GM19438 (cell line): ENCODE measurements at regions not wholly inside any gene's neighbourhood (a gene's known extent, or its start where the extent isn't known, plus 50 kb on each side); places are given as distances from the start of the nearest gene placed in this dataset.

Experiments
- ATAC-seq: cut with Tn5 transposase; IDR thresholded peaks from one replicate; pipeline ENCODE4 v1.9.1; 2021; ENCODE audit warnings: low read depth; ENCODE audit not compliant: unreplicated experiment

- no peak for ATAC-seq
Measured at GRCh38 chr2:65722028-65722778, 289.8 kb upstream of the SPRED2 start.

- no peak for ATAC-seq
Measured at GRCh38 chr2:65716698-65717097, 284.3 kb upstream of the SPRED2 start.

- no peak for ATAC-seq
Measured at GRCh38 chr2:65715323-65715722, 282.9 kb upstream of the SPRED2 start.

- no peak for ATAC-seq
Measured at GRCh38 chr2:65714866-65715265, 282.5 kb upstream of the SPRED2 start.

- no peak for ATAC-seq
Measured at GRCh38 chr2:65711863-65712262, 279.5 kb upstream of the SPRED2 start.

- no peak for ATAC-seq
Measured at GRCh38 chr2:65710779-65711295, 278.4 kb upstream of the SPRED2 start.

- ATAC-seq, result no peak
Measured at GRCh38 chr2:65710356-65710755, 278.0 kb upstream of the SPRED2 start.

DNA sequence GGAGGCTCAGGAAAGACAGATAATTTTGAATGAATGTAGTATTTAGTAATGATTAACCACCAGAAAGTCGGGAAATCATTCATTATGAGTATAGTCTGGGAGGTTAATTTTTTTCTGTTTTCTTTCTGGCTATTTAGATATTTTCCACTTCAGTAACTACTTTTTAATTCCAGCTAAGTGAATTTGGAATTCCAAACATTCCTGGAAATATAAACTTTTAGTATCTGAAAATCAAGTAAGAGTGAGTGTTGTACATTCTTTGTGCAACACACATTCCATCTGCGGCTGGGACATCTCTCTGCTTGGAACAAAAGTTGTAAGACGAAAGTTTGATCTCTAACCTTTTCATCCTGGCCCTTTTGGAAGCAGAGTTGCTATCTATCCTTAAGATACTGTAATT is 275.7 kb upstream of the SPRED2 start:
- ATAC-seq, result no peak

DNA sequence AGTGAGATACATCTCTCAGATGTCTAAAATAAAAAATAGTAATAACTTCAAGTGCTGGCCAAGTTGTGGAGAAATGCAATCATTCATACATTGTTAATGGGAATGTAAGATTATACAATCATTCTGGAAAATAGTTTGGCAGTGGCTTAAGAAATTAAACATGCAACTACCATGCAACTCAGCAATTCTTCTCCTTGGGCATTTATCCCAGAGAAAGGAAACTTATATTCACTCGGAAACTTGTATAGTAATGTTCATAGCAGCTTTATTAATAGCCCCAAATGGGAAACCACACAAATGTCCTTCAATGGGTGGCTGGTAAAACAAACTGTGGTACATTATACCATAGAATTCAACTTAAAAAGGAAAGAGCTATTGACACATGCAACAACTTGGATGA is 274.0 kb upstream of the SPRED2 start:
- no peak for ATAC-seq

- ATAC-seq, result no peak
Measured at GRCh38 chr2:65701191-65701590, 268.8 kb upstream of the SPRED2 start.

DNA sequence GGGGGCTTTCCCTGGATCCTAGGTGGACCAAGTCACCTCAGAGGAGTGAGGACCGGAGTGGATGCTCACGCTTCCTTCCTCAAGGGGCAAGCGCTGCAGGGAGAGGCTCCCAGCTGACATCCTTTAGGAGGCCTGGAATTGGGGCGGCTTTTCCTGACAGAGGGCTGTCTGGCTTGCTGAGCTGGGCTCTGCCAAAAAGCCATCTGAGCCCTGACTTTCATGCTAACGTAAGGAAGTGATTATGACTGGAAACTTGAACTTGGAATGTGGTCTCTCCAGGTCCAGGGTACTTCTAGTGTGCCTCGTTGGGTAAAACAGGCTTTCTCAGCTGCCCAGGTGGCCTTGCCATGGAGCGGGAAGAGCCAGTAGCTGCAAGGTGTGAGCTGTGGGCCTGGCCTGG is 268.3 kb upstream of the SPRED2 start:
- no peak for ATAC-seq

DNA sequence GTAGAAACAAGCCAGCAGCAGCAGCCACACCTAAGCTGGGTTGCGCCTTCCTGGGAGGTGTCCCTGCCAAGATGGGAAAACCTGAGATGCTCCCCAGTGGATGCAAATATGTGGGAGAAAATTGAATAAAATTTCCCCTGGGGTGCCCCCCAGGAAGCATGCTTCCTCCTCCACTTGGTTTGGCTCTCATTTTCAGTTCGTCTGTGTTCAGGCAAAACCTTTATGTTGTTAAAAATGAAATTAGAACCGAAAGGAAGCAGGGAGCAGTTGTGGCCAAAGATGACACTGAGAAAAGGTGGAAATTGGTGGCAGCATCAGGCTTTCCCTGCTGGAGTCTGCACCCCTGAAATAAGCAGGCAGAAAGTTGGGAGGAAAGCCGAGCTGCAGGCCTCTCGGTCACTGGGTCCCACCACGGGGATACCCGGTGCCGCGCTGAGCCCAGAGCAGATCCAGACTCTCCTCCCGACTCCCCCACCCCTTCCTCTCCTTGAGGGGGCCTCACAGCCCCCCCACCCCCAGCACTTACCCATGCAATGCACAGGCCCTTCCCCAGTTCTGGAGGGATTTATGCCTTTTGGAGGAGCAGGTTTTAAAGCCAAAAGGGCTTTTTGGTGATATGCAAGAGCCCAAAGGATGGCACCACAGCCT is 267.7 kb upstream of the SPRED2 start:
- ATAC-seq, result no peak

- no peak for ATAC-seq
Measured at GRCh38 chr2:65691816-65692215, 259.4 kb upstream of the SPRED2 start.

DNA sequence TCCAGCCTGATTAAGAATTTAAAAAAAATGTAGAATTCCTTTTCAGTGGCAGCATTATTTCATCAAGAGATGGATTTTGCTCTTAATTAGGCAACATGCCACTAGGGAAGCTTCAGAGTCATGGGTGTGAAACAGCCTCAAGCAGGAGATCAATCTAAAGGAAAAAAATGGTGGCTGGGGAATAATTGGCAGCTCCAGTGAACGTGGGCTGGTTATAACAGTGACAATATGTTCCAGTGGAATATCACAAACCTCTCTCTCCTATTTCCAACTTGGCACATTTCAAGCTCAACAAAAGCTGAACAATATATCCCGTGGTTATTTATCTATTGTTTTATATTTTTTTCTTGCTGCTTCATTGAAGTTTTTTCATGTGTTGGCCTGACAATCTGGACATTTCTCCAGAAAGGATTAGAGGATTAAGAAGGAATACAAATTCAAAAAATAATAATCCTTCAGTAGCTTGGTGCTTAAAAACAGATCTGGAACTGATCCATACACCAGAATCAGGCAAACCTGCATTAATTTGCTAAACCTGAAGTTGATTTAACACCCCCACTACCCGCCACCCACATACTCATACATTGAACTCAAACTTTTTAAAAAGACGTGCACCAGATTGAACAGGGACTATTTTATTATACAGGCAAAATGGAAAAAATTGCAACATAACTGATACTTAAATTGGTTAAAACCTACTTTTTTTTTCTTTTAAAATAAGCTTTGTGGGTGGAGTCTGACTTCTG is 255.9 kb upstream of the SPRED2 start:
- ATAC-seq, result no peak

GRCh38 chr2:65687614-65688013 is 255.2 kb upstream of the SPRED2 start:
- ATAC-seq, result no peak

DNA sequence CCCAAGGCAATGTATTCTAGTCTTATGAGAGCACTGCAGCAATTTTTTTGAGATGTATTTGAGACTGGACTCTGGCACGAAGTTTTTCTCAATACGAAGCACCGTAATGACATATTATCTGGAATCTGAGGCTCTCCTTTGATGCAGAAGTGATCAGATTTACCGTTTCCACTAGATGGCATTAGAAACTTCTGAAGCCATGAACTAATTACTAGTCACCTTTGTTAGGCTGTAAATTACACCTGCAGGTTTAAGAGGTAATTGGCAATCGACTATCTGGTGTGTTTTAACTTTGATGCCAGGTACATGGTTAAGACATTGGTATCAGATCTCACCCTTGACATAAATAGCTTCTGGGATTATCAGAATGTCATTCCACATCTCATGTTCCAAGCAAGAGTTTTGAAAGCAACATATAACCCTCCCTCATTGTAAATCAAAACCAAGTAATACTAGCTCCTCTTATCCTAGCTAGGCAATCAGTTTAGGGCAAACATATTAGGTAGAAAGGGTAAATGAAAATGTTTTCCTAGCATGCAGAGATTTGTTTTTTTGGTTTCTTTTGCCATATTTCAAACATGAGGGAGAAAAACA is 254.6 kb upstream of the SPRED2 start:
- no peak for ATAC-seq

- no peak for ATAC-seq
Measured at GRCh38 chr2:65681503-65681902, 249.1 kb upstream of the SPRED2 start.

DNA sequence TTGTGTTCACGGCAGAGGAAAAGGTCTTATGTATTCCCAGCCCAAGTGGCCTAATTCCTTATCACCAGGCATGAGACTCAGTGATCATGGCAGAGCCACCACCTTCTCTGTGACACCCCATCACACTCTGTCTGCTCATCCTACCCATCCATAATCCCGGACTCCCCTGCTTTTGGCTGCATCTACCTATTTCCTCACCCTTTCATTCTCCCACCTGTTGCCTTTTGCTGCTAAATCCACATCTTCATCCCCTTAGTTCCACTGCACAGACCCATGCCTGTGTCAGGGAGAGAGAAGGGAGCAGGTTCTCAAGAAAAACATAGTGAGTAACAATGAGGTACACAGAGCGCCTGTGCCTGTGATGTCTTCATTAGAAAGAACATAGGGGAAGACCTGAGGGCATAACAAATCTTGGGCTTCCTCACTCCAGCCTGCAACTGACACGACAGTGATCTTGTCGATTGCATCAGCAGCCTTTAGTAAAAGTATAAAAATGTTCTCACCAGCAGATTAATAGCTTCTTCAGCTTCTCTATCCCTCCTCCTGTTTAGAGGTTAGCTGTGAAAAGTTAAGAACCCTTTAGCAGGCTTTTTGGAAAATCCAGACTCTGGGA is 246.5 kb upstream of the SPRED2 start:
- ATAC-seq, result no peak

GRCh38 chr2:65675350-65675749 is 243.0 kb upstream of the SPRED2 start:
- no peak for ATAC-seq

DNA sequence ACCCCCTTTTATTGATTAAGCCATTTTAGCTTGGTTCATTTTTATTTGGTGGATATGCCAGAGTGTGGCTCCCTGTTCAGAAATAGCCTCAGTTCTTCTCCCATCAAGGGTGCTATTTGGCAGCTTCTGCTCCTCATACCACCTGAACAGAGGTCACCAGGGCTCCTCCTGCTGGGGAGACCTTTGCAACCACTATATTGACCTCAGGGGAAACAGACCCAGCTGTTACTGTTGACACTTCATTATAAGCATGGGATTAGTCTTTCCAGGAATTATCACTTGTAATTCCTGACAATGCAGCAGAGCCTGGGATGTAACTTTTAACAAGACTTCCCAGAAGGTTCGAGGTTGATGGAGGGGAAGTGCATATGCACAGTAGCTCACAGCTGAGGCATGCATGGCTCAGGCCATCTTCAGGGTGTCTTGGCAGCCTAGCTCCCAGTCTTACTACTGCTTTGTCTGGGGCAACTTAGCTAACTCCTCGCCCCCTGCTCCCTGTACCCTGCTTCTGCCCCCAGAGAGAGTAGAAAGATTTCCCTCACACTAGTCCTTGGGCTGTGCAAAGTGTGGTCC is 239.4 kb upstream of the SPRED2 start:
- ATAC-seq, result no peak
